GM18861 (cell line): ENCODE measurements at regions not wholly inside any gene's neighbourhood (a gene's known extent, or its start where the extent isn't known, plus 50 kb on each side); places are given as distances from the start of the nearest gene placed in this dataset.

Experiments
- ATAC-seq: cut with Tn5 transposase; IDR thresholded peaks from one replicate; pipeline ENCODE4 v1.9.1; 2021; ENCODE audit not compliant: unreplicated experiment

DNA sequence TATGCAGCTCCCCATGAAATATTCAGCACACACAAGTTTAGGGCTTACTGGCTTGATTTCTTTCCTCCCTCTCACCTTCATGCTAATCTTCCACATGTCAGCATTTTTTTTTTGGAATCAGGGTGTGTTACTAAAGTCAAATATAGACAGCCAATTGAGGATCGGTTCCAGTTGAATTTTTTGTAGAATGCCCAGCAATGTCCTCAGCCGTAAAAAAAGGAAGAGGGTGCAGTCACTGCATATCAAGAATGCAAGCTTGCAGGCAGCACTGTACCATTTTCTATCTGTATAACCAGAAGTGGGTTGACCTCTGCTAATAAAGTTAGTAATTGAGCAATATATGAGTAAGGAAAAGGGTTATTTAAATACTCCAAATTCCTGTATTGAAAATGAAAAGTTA lies 51.4 kb upstream of the CHMP2B start:
- no peak for ATAC-seq

DNA sequence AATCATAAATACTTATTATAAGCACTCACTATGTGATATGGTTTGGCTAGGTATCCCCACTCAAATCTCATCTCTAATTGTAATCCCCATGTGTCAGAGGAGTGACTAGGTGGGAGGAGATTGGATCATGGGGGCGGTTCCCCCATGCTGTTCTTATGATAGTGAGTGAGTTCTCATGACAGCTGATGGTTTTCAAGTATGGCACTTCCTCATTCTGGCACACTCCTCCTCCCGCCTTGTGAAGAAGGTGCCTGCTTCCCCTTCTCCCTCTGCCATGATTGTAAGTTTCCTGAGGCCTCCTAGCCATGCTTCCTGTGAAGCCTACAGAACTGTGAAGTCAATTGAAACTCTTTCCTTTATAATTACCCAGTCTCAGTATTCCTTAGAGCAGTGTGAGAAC lies 53.3 kb upstream of the CHMP2B start:
- ATAC-seq = no peak

DNA sequence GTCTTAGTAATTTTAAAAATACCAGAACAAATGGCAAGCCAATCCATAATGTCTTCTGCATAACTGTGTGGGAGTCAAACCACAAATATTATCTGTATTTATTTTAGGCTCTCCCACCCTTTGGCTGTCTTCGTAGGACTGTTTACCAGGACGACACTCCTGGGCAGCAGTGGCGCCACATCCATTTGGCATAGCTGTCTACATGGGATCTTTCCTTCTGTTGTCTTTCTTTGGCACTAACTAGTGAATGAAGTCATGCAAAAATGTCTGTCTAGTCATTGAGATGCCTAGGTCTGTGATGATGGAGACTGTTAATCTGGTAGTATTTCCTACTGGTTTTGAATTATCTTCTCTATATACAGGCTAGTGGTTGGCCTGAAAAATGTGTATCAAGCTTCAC lies 54.0 kb upstream of the CHMP2B start:
- no peak for ATAC-seq

DNA sequence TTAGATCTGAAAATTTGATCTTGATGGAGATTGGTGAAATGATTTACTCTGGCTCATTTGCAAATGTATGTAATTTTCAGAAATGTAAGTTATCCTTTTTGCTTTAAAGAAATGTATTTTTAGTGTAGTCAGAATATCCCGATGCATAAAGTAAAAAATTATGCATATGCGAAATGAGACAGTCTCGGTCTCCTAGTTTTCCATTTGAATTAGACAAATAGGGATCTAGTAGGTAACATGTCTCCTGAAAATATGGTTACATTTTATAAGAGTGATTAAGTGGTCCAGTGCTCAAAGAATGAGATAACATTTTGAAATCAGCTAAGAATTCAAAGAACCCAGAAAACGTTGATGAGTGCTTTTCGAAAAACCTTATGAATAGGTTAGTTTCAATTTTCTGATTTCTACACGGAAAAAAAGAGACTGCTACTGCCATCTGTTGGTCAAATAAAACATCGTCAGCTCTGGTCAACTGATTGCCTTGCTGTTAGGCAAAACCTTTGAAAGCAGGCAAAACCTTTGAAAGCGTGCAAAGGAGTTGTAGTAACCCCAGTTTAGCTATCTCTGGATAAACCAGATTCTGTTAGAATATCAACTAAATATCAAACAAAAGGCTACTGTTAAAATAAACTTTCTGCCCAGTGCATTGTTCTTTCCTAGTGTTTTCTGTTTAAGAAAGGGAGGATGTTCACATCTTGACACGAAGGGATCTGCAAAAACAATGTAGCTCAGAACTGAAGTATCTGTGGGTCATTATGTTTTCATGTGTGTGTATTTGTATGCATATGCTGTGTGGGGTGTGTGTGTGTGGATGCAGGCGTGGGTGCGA lies 59.3 kb upstream of the CHMP2B start:
- peak; percentile 90 for ATAC-seq

DNA sequence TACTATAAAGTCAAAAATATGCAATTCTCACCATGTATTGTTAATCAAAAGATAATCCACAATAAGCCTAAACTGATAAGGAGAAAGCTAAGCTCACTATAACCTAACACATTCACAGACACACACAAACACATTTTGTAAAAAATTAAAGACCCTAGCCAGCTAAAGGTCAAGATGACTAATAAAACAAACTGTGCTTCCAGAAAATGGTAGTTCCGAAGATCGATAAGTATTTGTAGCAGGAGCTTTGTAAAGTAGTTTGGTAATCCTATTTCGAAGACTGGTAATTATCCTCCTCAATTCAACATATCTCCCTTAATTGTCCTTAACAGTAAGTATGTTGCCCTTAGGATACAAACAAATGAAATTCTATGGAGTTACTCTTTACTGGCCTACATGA lies 62.9 kb upstream of the CHMP2B start:
- no peak for ATAC-seq

DNA sequence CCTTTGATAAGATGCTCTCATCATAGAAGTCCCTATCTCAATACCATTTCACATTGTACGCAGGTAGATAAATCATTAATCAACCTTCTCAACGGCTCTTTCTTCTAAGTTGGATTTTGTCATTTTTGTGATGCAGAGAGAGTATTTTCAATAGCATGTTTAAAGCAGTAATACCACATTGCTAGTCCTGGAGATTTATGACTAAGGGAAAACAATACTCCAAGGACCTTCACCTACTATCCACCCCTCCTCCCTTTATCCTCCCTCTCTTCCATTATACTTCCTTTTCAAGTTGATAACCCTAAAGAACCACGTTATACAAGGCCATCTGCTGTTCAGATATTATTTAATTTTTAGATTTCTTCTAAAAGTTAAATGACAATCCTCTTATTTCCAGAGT lies 65.3 kb upstream of the CHMP2B start:
- no peak for ATAC-seq

DNA sequence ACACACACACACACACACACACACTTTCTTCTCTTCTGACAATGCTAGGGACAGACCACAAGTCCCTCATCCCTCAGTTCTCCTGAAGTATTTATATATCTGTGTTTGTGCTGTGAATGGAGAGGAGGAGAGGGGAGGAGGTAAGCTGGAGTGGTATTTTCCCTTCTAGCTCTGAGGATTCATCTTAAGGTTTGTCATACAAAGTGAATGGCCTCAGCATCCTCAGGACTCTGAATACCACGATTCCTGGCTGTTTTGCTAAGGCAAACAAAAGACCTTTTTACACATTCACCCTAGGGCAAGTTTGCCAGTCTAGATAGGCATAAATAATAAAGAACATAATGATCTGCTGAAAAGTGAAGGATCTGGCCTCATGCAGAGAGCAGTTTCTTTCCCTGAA lies 65.7 kb upstream of the CHMP2B start:
- no peak for ATAC-seq

DNA sequence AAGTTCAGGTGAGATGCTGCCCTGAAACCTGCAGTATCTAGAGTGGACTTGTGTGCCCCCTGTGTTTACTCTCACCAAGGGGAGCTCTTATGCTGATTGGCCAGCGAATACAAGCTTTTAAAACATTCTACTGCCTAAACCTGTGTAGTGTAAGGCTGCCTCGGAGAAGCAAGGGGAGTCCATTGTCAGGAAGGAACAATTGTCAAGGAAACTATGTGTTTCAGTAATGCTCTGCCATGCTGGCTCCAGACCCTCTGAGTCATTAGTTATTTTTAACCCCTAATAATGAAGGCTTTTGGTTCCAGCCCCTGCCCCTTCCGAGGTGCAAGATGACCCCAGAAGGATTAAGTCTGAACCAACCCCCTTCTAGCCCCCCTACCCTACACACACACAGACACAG lies 66.1 kb upstream of the CHMP2B start:
- ATAC-seq = no peak

DNA sequence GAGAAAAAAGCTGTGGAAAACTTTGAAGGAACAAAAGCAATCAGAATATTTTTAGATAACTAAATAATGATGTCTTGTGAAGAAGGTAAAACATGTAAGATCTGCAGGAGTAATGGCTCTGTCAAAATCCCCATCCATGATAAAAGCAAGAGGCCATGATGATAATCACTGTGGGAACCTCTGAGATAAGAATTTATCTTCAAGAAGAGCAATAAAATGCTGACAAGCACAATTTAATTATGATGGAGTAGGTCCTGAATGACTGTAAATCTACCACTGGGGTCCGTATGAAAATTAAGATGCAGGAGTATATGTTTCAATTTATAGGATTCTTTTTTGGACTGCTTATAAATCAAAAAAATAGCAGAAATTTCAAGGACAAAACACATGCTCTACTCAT lies 68.3 kb upstream of the CHMP2B start:
- ATAC-seq = no peak

DNA sequence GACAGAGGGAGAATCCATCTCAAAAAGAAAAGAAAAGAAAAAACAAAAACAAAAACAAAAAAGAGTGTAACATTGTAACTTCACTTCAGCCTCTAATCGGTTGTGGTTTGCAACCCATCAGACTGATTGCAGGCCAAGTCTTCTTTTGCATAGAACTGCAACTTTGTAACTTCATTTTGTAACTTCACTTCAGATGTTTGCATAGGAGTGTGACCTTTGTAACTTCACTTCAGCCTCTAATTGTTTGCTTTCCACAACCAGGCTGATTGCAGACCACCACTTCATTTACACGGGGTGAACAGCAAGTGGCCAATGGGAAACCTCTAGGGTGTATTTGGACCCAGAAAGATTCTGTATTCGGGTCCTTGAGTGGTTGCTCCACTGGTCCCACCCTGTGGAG lies 79.1 kb upstream of the CHMP2B start:
- no peak for ATAC-seq

DNA sequence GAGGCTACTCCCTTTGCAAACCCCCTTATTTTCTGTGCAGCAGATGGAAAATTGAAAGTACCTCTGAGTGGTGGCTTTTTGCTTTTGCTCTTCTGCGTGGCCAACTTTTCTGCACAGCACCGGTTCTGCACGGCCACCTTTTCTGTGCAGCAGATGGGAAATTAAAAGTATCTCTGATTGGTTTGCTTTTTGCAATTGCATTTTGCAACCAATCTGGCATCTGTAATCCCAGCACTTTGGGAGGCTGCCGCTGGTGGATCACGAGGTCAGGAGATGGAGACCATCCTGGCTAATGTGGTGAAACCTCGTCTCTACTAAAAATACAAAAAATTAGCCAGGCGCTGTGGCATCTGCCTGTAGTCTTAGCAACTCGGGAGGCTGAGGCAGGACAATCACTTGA lies 79.5 kb upstream of the CHMP2B start:
- no peak for ATAC-seq

DNA sequence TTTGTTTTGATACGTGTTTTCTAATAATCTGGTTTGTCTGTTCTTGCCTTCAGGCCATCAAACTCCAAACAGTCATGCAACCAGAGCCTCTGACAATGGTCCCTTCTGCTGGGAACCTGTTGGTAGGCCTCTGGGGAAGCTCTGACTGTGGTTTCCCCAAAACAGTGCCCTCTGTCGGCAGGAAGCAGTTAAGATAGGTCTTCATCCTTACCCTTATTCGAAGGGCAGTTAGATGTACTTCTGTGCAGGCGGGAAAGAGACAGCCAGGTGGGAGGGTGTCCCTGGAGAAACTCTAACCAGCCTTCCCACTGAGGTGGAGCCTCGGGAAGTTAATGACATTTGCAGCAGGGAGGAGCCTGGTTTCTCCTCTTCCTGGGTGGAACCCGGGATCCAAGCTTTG lies 81.6 kb upstream of the CHMP2B start:
- ATAC-seq = peak; percentile 76

DNA sequence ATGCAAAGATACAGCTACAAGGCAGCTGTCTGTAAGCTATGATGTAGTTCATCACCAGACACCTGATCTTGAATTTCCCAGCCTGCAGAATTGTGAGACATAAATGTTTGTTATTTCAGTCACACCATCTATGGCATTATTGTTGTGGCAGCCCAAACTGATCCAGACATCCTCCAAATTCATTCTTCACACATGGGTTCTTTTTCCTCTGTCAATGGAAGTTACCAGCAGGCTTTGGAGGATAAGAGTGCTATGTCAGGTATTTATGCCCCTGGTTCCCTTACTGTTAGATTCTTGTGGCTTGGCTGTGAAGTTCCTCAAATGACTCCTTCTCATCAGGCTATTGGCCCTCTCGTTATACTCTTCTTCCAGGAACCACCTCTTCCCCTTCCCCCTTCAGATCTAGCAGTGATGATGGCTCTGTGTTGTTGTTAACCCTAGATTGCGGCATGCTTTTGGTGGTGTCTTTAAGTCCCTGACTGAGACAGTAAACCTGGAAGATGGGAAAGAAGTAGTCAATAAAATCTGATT lies 91.0 kb upstream of the CHMP2B start:
- ATAC-seq = no peak

DNA sequence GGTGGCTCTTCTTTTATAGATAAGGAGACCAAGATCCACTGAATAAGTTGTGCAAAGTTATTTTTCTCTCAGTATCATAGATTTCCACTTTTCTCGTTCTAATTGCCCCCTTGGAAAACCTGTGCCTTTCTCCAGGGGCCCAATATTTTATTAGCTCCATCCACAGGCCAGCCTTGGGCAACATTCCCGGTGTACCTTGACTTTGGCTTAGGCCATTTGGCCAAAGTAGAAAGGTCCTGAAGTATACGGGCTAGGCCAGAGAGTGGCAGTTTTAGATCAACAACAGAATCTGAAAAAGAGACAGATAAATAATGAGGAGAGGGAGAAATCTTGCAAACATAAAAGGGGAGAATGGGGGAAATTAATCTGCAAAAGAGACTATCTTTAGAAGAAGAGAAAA lies 91.7 kb upstream of the CHMP2B start:
- no peak for ATAC-seq

DNA sequence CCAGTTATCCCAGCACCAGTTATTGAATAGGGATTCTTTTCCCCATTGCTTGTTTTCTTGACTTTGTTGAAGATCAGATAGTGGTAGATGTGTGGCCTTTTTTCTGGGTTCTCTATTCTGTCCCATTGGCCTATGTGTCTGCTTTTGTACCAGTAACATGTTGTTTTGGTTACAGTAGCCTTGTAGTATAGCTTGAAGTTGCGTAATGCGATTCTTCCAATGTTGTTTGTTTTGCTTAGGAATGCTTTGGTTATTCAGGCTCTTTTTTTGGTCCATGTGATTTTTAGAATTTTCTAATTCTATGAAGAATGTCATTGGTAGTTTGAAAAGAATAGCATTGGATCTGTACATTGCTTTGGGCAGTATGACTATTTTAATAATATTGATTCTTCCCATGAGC lies 94.3 kb upstream of the CHMP2B start:
- ATAC-seq = no peak

DNA sequence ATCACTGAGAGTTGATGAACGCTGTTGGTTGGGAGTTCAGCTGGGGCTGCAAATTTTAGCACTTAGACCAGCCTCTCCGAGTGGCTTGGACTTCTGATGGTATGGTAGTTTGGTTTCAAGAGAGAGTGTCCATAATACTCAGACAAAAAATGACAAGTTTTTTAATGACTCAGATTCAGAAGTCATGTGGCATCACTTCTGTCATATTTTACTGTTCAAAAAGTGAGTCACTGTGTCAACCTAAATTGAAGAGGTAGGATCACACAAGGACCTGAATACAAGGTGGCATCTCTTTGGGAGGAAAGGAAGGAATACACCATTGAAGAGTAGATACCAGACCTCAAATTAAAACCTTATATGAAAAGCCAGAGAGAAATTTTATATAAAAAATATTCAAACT lies 99.1 kb upstream of the CHMP2B start:
- ATAC-seq = no peak

DNA sequence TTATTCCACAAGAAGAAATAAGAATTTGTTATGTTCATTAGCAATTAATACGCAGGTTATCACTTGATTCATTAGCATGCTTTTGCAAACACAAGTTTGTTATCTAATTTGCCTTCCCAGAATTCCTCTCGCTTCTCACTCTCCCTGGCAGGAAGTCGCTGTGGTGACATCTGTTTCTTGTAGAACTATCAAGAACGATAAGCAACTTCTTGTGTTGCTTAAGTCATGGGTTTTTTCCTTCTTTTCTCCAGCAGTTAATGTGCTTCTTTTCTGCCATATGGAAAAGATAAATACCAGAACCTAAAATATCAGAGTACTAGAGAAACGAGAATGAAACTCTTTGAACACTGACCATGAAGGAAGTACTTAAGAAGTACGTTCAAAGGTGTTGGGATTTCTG lies 99.8 kb upstream of the CHMP2B start:
- no peak for ATAC-seq

DNA sequence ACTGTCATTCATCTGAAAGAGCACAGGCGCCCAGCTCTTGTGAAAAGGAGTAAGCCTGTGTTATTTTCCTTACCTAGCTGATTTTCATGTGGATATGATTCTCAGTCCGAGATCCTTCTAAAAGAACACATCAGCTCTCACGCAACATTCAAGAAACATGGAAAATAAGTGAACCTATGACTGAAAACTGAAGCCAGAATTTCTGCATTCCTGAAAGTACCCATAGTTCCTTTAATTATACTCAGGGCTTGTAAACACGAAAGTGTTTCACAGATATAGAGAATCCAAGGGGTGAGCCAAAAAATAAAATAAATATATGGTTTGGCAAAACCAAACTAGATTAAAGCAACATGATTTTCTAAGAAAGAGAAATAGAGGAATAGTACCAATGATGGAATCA lies 100.8 kb upstream of the CHMP2B start:
- no peak for ATAC-seq

DNA sequence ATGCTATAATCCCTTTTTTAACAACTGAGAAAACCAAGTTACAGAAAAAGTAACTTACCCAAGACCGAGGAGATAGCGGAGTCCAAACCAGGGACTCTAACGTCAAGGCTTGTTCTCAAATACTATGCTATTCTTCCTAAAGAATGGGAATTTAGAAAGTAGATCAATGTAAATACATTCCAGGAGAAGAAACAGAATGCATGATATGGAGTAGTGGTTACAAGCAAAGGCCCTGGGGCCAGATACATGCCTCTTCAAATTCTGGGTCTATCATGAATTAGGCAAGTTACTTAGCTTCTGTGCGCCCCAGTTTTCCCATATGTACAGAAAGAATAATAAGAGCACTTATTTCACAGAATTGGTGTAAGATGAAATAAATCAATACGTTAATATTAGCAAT lies 102.0 kb upstream of the CHMP2B start:
- no peak for ATAC-seq

DNA sequence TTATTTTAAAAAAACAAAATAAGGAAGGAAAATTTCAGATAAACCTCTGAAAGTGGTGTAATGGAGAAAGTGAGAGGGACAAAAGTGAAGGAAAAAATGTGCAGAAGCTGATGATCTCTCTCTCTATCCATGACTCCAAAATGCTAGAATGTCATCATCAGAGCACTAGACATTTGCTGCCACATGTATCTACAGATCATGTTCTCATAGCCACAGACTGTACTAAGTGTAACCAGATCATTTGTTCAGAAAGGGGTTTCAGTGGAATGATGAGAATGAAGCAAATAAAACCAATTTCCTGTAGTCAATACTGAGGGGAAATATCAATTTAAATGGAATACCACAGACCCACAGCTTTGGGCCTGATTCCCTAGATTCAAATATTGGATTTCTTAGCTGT lies 104.3 kb upstream of the CHMP2B start:
- ATAC-seq = no peak

DNA sequence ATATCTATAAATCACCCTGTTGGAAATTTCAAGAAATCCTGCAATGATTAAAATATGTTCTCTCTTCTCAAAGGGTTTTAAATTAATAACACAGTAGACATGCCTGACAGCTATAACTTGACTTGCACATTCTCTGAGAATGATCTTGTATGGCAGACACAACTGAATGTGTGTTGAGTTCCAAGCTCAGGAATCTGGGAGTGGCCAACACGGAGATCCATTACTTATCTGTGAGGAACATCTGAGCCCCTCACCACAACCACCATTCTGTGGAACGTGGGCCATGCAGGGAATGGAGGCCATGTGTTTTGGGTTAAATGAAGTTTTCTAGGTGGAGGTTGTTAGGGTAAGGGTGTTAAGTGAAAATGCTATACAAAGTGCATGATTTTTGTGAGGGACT lies 105.3 kb upstream of the CHMP2B start:
- ATAC-seq = no peak

DNA sequence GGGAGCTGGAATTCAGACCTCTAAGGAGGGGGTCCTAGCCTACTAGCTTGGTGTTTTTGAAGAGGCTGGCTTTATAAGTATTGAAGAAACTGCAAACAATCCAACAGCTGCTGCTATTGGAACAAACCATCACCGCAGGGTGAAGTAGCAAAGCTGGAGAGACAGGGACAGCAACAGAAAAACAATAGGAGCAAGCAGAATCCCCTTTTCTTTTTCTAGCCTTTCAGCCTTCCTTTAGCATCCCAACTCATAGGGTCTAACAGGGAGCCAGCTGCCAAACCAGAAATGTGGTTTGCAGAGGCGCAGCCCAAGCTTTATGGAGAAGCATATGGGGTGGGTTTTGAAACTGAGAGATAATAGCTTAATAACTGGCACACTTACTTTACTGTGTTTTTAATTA lies 106.2 kb upstream of the CHMP2B start:
- no peak for ATAC-seq

DNA sequence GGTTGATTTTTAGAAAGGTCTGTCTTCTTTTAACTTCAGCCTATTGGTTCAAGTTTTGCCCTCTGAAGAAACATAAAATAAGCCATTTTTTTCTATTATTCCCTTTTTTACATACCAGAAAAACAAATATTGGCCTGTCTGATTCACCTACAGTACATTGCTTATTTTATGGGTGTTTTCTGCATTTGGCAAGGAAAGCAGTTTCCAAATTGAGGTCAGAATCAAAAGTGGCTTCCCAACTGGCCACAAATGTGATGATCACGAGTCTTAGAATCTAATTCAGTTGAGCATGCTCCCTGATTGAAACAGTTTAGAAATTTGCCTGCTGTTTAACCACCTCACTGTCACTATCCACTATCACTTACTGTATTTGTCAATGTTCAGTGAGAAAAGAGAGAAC lies 106.9 kb upstream of the CHMP2B start:
- ATAC-seq = no peak
